GM12891 (cell line): ENCODE measurements at regions not wholly inside any gene's neighbourhood (a gene's known extent, or its start where the extent isn't known, plus 50 kb on each side); places are given as distances from the start of the nearest gene placed in this dataset.
"Not testable (repeated sequence)": the region's sequence is repeated elsewhere in the genome, so short reads cannot be mapped to it uniquely, and the experiment has no call there.

Experiments used
- DNase-seq: peaks from one replicate; pipeline ENCODE4 v3.0.0; 2011; ENCODE audit warnings: low spot score; ENCODE audit not compliant: insufficient read length
- FAIRE-seq: peaks from 2 replicates; lab custom pipeline; 2011; peaks lifted over from hg19 to GRCh38; lab: Jason Lieb, UNC
- PAX5 ChIP-seq: IDR thresholded peaks from 2 replicates; pipeline ENCODE4 v1.6.1; 2011; ENCODE audit warnings: low read length, moderate library complexity, mild to moderate bottlenecking; ENCODE audit not compliant: insufficient read depth, severe bottlenecking
- POLR2A ChIP-seq: IDR thresholded peaks from 2 replicates; pipeline ENCODE4 v1.6.1; 2011; ENCODE audit warnings: low read depth, low read length, control low read depth
- POLR2AphosphoS5 ChIP-seq: IDR thresholded peaks from 2 replicates; pipeline ENCODE4 v1.6.1; 2011; ENCODE audit warnings: low read depth, low read length, control low read depth
- POU2F2 ChIP-seq: IDR thresholded peaks from 2 replicates; pipeline ENCODE4 v1.6.1; 2011; ENCODE audit warnings: low read depth, mild to moderate bottlenecking, control low read depth, low read length, moderate library complexity
- SPI1 ChIP-seq: IDR thresholded peaks from 2 replicates; pipeline ENCODE4 v1.6.1; 2011; ENCODE audit warnings: low read depth, low read length, control low read depth
- TAF1 ChIP-seq: IDR thresholded peaks from 2 replicates; pipeline ENCODE4 v1.6.1; 2011; ENCODE audit warnings: low read depth, low read length, control low read depth

DNA sequence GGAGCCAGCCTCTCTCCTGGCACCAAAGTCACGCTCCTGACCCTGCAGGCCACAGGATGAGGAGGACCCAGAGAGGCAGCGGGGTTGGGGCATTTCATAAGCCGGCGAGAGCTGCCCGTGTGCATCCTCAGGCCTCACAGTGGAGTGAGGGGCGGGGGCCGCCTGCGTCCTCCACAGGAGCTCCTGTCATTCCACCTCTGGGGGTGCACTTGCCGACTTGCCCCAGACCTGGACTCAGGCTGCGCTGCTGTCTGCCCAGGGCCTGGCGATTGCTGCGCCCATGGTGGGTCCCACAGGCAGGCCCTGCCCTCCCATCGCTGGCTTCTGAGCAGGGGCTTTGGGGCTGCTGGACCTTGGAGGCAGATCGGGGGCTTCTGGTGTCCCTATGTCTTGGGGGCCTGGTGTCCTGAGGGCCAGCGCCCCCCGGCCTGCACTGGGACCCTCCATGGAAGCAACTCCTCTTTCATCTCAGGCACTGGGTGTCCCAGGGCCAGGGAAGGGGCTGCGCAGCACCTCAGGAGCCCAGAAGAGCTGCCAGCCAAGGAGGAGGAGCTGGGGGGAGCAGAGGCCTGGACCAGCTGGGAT is 184.0 kb downstream of the GOLGA6L6 start:
- DNase-seq (no peak), FAIRE-seq (no peak)
- no peak for TF ChIP-seq PAX5
- TF ChIP-seq POLR2AphosphoS5 = no peak
- TF ChIP-seq POU2F2 = no peak
- no peak for TF ChIP-seq TAF1
- TF ChIP-seq POLR2A = no peak
- TF ChIP-seq SPI1 = no peak

- DNase-seq (no peak), FAIRE-seq (no peak)
- TF ChIP-seq SPI1 (no peak), TAF1 (no peak), PAX5 (no peak), POU2F2 (no peak), POLR2AphosphoS5 (no peak), POLR2A (no peak)
Observed at GRCh38 chr15:20356911-20357480, 184.6 kb downstream of the GOLGA6L6 start.

DNA sequence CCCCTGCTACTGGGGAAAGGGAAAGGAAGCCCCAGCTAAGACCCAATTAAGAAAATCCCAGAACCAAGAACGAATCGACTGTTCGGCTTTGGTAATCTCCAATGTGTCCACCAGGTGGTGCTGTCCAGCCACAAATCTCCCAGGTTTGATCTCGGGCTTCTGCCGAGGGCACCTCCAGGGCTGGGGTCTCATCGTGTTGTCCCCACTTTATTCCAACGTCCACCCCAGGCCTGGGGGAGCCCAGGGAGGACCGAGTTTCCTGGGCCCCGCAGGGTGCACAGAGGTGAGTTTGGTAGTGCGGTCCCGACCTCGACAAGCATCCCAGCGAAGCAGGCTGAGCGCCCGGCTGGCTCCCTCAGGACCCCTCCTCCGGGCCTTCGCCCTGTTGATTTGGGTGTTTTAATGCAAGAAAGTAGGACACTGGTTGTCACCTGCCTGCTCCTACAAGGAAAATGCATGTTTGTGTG is 185.1 kb downstream of the GOLGA6L6 start:
- no peak for FAIRE-seq
- peak; percentile 80 for DNase-seq
- no peak for TF ChIP-seq POLR2AphosphoS5
- TF ChIP-seq POU2F2 = no peak
- TF ChIP-seq TAF1 = no peak
- TF ChIP-seq PAX5 = no peak
- TF ChIP-seq SPI1 = no peak
- no peak for TF ChIP-seq POLR2A

DNA sequence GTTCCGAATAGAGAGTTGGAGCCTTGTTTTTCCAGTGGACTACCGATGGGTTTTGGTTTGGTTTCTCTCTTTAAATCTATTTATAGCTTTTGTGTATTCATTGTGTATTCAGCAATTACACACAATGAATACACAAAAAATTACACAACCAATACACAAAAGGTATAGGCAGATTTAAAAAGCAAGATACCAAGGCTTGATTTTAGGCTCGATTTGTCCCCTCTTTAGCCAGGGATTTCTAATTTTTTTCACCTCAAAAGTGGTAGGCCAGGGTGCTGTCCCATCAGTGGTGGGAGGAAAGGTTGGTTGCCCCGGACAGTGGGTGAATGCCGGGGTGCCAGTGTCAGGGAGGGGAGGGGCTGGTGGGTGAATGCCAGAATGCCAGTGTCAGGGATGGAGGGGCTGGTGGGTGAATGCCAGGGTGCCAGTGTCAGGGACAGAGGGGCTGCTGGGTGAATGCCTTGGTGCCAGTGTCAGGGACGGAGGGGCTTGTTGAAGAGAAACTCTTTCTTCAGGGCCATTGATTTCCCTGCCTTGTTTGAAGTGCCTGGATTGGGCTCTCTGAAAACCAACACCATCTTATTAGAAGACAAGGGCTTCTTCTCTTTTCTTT is 186.2 kb downstream of the GOLGA6L6 start:
- no peak for DNase-seq
- TF ChIP-seq SPI1 (no peak), POLR2A (no peak), POU2F2 (no peak), POLR2AphosphoS5 (no peak), PAX5 (no peak), TAF1 (no peak)
- no peak for FAIRE-seq

- FAIRE-seq, DNase-seq: not testable (repeated sequence)
Observed at GRCh38 chr15:20354884-20355223, 186.7 kb downstream of the GOLGA6L6 start.

DNA sequence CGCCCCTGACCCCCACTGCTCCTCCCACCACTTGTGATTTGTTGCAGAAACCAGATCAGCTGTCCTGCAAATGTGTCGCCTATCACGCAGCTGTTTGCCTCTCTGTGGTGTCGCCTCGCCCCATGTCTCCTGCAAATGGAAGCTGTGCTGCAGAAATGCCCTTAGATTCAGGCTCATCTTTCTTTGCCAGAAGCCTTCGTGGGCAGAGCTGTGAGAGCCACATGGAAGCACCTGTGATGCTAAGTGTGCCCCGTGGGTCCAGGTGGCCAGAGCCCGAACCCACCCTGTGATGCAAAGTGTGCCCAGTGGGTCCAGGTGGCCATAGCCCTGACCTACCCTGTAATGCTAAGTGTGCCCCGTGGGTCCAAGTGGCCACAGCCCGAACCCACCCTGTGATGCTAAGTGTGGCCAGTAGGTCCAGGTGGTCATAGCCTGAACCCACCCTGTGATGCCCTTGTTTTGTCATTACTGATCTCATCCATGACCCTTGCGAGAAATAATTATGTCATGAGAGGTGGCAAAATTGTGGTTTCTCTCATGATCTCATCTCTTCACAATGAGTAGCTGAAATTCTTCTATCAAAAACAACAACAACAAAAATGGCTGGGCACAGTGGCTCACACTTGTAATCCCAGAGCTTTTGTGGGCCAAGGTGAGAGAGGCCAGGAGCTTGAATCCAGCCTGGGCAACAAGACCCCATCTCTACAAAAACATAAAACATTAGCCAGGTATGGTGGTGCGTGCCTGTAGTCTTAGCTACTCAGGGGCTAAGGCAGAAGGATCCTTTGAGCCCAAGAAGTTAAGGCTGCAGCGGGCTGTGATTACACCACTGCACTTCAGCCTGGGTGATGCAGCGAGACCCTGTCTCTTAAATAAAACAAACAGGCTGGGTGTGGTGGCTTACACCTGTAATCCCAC is 187.4 kb downstream of the GOLGA6L6 start:
- no peak for FAIRE-seq
- no peak for DNase-seq
- TF ChIP-seq POLR2AphosphoS5 (no peak), TAF1 (no peak), PAX5 (no peak), SPI1 (no peak), POLR2A (no peak), POU2F2 (no peak)

DNA sequence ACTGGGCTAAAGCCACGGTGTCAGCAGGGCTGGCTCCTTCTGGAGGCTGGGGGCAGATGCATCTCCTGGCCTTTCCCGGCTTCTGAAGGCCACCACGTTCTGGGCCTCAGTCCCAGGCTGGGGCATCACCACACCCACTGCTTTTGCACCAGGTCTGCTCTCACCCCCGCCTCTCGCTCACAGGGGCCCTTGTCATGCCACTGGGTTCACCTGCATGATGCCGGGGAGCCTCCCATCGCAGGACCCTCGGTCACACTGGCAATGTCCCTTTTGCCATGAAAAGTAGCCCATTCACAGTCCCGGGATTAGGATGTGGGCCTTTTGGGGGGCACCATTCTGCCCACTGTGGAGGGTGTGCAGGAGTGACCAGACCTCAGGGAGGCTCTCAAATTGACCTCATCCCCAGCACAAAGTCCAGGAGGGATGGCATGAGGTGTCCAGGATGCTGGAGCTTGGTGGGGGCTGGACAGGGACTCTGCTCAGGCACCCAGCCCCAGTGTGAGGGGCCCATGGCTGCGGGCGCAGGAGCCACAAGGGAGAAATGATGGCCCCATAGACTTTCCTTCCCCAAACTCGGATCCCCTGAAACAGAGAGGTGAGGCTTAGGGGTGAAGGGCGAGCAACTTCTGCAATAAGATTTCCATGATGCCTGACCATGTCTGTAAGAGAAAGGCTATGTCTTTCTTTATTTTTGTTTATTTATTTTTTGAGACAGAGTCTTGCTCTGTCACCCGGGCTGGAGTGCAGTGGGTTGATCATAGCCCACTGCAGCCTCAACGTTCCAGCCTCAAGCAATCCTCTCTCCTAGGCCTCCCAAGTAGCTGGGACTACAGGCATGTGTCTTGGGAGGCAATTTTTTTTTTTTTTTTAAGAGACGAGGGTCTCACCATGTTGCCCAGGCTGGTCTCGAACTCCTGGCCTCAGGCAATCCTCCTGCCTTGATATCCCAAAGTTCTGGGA is 189.1 kb downstream of the GOLGA6L6 start:
- FAIRE-seq (no peak), DNase-seq (no peak)

DNA sequence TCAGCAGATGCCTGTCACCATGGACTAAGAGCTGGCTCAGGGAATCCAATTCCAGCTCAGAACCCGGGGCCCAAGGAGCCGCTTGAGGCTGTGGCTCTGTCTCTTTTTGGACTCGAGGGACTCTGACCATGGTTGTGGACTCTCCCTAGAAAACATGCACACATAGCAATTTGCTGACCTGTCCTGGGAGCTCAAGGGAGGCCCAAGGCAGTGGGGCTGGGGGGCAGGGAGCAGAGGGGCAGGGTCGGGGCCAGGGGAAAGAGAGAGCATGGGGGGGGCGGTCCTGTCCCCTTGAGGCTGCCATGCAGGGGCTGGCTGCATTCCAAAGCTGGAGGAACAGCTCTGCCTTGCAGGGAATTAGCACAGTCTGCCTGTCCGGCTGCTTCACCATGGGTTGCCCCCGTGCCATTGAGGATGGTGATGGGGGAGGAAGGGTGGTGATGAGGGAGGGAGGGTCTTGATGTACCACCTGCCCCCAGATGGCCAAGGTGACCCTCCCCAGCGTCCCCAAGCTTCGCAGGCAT is 190.1 kb downstream of the GOLGA6L6 start:
- TF ChIP-seq PAX5 (no peak), POLR2A (no peak), TAF1 (no peak), POLR2AphosphoS5 (no peak), POU2F2 (no peak), SPI1 (no peak)
- no peak for DNase-seq
- no peak for FAIRE-seq

More for the DNA sequence above, 189.1 kb downstream of the GOLGA6L6 start:
- TF ChIP-seq TAF1 = no peak
- TF ChIP-seq PAX5 = no peak
- no peak for TF ChIP-seq POLR2AphosphoS5
- TF ChIP-seq POU2F2 = no peak
- TF ChIP-seq POLR2A = no peak
- TF ChIP-seq SPI1 = no peak

DNA sequence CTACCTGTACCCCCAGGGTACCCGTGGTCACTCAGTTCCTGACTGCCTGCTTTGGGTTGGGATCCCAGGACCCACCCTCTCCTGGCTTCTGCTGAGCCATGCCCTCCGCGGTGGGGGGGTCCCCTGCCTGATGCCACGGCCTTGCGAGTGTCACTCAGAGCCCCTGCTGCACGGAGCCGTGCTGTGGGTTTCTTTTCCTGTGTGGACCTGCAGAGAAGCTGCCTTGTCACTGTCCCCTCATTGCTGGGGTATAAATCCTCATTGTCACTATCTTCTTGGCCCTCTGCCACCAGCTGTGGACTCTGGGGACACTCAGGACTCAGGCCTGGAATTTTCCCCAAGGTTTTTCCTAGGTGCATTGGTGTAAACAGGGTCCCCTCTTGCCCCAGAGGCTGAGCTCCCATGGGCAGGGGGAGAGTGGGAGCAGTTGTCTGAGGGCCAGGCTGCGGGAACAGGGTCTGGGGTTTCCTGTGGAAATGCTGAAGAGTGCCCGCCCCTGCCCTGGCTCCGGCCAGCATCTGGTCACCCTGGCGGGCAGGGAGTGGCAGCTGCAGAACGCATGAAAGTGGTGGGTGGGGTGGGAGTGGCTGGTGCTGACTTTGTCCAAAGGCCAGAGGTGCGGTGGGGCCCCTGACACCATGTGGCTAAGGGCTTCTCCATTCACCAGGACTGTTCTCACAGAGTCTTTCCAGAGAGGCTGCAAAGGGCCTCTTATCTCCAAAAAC is 191.7 kb downstream of the GOLGA6L6 start:
- DNase-seq (no peak), FAIRE-seq (no peak)
- no peak for TF ChIP-seq POU2F2
- TF ChIP-seq POLR2AphosphoS5 = no peak
- no peak for TF ChIP-seq TAF1
- no peak for TF ChIP-seq POLR2A
- no peak for TF ChIP-seq PAX5
- TF ChIP-seq SPI1 = no peak
